GM19239 (cell line): ENCODE measurements at regions not wholly inside any gene's neighbourhood (a gene's known extent, or its start where the extent isn't known, plus 50 kb on each side); places are given as distances from the start of the nearest gene placed in this dataset.
"Not testable (repeated sequence)": the region's sequence is repeated elsewhere in the genome, so short reads cannot be mapped to it uniquely, and the experiment has no call there.

ENCODE experiments used
- DNase-seq: peaks from one replicate; pipeline ENCODE4 v3.0.0; 2011; ENCODE audit warnings: low spot score; ENCODE audit not compliant: insufficient read length
- FAIRE-seq: peaks from 2 replicates; lab custom pipeline; 2011; peaks lifted over from hg19 to GRCh38; lab: Jason Lieb, UNC

- FAIRE-seq, result no peak
- no peak for DNase-seq
These were observed 136.0 kb upstream of the MIR17HG start for GRCh38 chr13:91211510-91211909.

- no peak for DNase-seq
- FAIRE-seq, result no peak
These were observed 135.3 kb upstream of the MIR17HG start for GRCh38 chr13:91212231-91212630.

- no peak for DNase-seq
- no peak for FAIRE-seq
These were observed 133.5 kb upstream of the MIR17HG start for GRCh38 chr13:91214031-91214430.

- FAIRE-seq, result no peak
- DNase-seq, result no peak
These were observed 130.4 kb upstream of the MIR17HG start for GRCh38 chr13:91216928-91217700.

- no peak for FAIRE-seq
- DNase-seq, result no peak
These were observed 128.3 kb upstream of the MIR17HG start for GRCh38 chr13:91219201-91219600.

GRCh38 chr13:91220872-91221271 is 126.6 kb upstream of the MIR17HG start:
- FAIRE-seq, result no peak
- no peak for DNase-seq

- DNase-seq (no peak), FAIRE-seq (no peak)
These were observed 119.4 kb upstream of the MIR17HG start for GRCh38 chr13:91228108-91228507.

- FAIRE-seq (no peak), DNase-seq (no peak)
These were observed 118.5 kb upstream of the MIR17HG start for GRCh38 chr13:91228940-91229339.

- no peak for FAIRE-seq
- no peak for DNase-seq
These were observed 114.8 kb upstream of the MIR17HG start for GRCh38 chr13:91232716-91233115.

- FAIRE-seq, result no peak
- DNase-seq, result no peak
These were observed 114.2 kb upstream of the MIR17HG start for GRCh38 chr13:91233291-91233690.

GRCh38 chr13:91236182-91236581 is 111.3 kb upstream of the MIR17HG start:
- no peak for DNase-seq
- FAIRE-seq, result no peak

GRCh38 chr13:91236921-91237320 is 110.6 kb upstream of the MIR17HG start:
- DNase-seq (no peak), FAIRE-seq (no peak)

- DNase-seq (no peak), FAIRE-seq (no peak)
These were observed 109.5 kb upstream of the MIR17HG start for GRCh38 chr13:91238036-91238435.

GRCh38 chr13:91240341-91240740 is 107.1 kb upstream of the MIR17HG start:
- FAIRE-seq (no peak), DNase-seq (no peak)

- FAIRE-seq (no peak), DNase-seq (no peak)
These were observed 106.1 kb upstream of the MIR17HG start for GRCh38 chr13:91241221-91241933.

- FAIRE-seq, result no peak
- no peak for DNase-seq
These were observed 104.8 kb upstream of the MIR17HG start for GRCh38 chr13:91242652-91243051.

- DNase-seq, result no peak
- no peak for FAIRE-seq
These were observed 102.2 kb upstream of the MIR17HG start for GRCh38 chr13:91245288-91245687.

GRCh38 chr13:91247768-91248167 is 99.7 kb upstream of the MIR17HG start:
- DNase-seq (no peak), FAIRE-seq (no peak)

GRCh38 chr13:91248249-91248648 is 99.2 kb upstream of the MIR17HG start:
- DNase-seq (no peak), FAIRE-seq (no peak)

GRCh38 chr13:91249370-91249769 is 98.1 kb upstream of the MIR17HG start:
- DNase-seq, result no peak
- no peak for FAIRE-seq

GRCh38 chr13:91249861-91250260 is 97.6 kb upstream of the MIR17HG start:
- no peak for DNase-seq
- no peak for FAIRE-seq

GRCh38 chr13:91251573-91251972 is 95.9 kb upstream of the MIR17HG start:
- FAIRE-seq, result not testable (repeated sequence)

More at GRCh38 chr13:91251573-91251972, 95.9 kb upstream of the MIR17HG start:
- DNase-seq, result not testable (repeated sequence)
